HEK293T (cell line): ENCODE measurements at regions not wholly inside any gene's neighbourhood (a gene's known extent, or its start where the extent isn't known, plus 50 kb on each side); places are given as distances from the start of the nearest gene placed in this dataset.

Experiments used
- FOXK2 ChIP-seq: fragments of 450-650 bp; IDR thresholded peaks from 2 replicates; pipeline ENCODE4 v1.6.1; 2016; ENCODE audit warnings: mild to moderate bottlenecking
- FOXM1 ChIP-seq: fragments of 450-650 bp; IDR thresholded peaks from 2 replicates; pipeline ENCODE4 v1.6.1; 2017; ENCODE audit warnings: mild to moderate bottlenecking, borderline replicate concordance
- SP1 ChIP-seq: fragments of 450-650 bp; IDR thresholded peaks from 2 replicates; pipeline ENCODE4 v1.6.1; 2017
- SUZ12 ChIP-seq: fragments of 450-650 bp; IDR thresholded peaks from 2 replicates; pipeline ENCODE4 v1.6.1; 2016; ENCODE audit warnings: mild to moderate bottlenecking

- TF ChIP-seq SUZ12 = no peak
- TF ChIP-seq FOXM1 = no peak
- TF ChIP-seq FOXK2 = no peak
- no peak for TF ChIP-seq SP1
Measured at GRCh38 chr12:74254784-74255183, 282.9 kb upstream of the ATXN7L3B start.
